VCaP (cell line): ENCODE measurements at regions not wholly inside any gene's neighbourhood (a gene's known extent, or its start where the extent isn't known, plus 50 kb on each side); places are given as distances from the start of the nearest gene placed in this dataset.
"Not testable (repeated sequence)": the region's sequence is repeated elsewhere in the genome, so short reads cannot be mapped to it uniquely, and the experiment has no call there.

ENCODE experiments used
- H3K27ac ChIP-seq: fragments of 450-650 bp; 2 replicates; pipeline ENCODE4 v1.5.1; 2017
- CTCF ChIP-seq: fragments of 450-650 bp; conservative IDR thresholded peaks from 2 replicates; pipeline ENCODE4 v1.5.1; 2017; ENCODE audit warnings: mild to moderate bottlenecking, moderate library complexity

GRCh38 chr10:44126291-44126717 lies 258.6 kb downstream of the CXCL12 start:
- no peak for TF ChIP-seq CTCF
- no peak overlapping the region for H3K27ac ChIP-seq

GRCh38 chr10:44125879-44126278 lies 259.0 kb downstream of the CXCL12 start:
- TF ChIP-seq CTCF, result no peak
- no peak overlapping the region for H3K27ac ChIP-seq

- no peak for TF ChIP-seq CTCF
- H3K27ac ChIP-seq, result no peak overlapping the region
Measured at GRCh38 chr10:44118500-44118899, 266.4 kb downstream of the CXCL12 start.

- no peak for TF ChIP-seq CTCF
- H3K27ac ChIP-seq, result no peak overlapping the region
Measured at GRCh38 chr10:44116474-44116873, 268.4 kb downstream of the CXCL12 start.

- no peak overlapping the region for H3K27ac ChIP-seq
- no peak for TF ChIP-seq CTCF
Measured at GRCh38 chr10:44115516-44115915, 269.4 kb downstream of the CXCL12 start.

GRCh38 chr10:44114441-44114840 lies 270.5 kb downstream of the CXCL12 start:
- no peak for TF ChIP-seq CTCF
- H3K27ac ChIP-seq, result no peak overlapping the region

GRCh38 chr10:44112280-44112679 lies 272.6 kb downstream of the CXCL12 start:
- not testable (repeated sequence) for H3K27ac ChIP-seq

GRCh38 chr10:44105696-44106095 lies 279.2 kb downstream of the CXCL12 start:
- no peak overlapping the region for H3K27ac ChIP-seq
- TF ChIP-seq CTCF, result no peak
